PC-9 (cell line): ENCODE measurements at regions not wholly inside any gene's neighbourhood (a gene's known extent, or its start where the extent isn't known, plus 50 kb on each side); places are given as distances from the start of the nearest gene placed in this dataset.

Experiments used
- CTCF ChIP-seq: fragments of 200-600 bp; sonication (generic); conservative IDR thresholded peaks from 2 replicates; pipeline ENCODE4 v1.6.1; 2017; ENCODE audit warnings: mixed run types, antibody characterized with exemption, mild to moderate bottlenecking, moderate library complexity
- EZH2 ChIP-seq: fragments of 200-600 bp; sonication (generic); IDR thresholded peaks from 2 replicates; pipeline ENCODE4 v1.8.0; 2017; ENCODE audit warnings: antibody characterized with exemption, low read depth

- no peak for TF ChIP-seq CTCF
- TF ChIP-seq EZH2 = no peak
These were observed 163.4 kb downstream of the LAT start for GRCh38 chr16:29148131-29148691.
